HUES6 (cell line): ENCODE measurements at regions not wholly inside any gene's neighbourhood (a gene's known extent, or its start where the extent isn't known, plus 50 kb on each side); places are given as distances from the start of the nearest gene placed in this dataset.

Source experiments
- H3K27ac ChIP-seq: 2 replicates; pipeline ENCODE4 v1.7.0; 2013; ENCODE audit warnings: low read depth, mild to moderate bottlenecking, low read length, inconsistent platforms
- H3K27me3 ChIP-seq: 2 replicates; pipeline ENCODE4 v1.6.1; 2013; ENCODE audit warnings: low read length; ENCODE audit not compliant: control insufficient read depth, insufficient read depth
- H3K36me3 ChIP-seq: 2 replicates; pipeline ENCODE4 v1.6.1; 2013; ENCODE audit warnings: low read length; ENCODE audit not compliant: control insufficient read depth, insufficient read depth
- H3K4me1 ChIP-seq: 2 replicates; pipeline ENCODE4 v1.6.1; 2013; ENCODE audit warnings: low read length; ENCODE audit not compliant: control insufficient read depth, insufficient read depth
- H3K4me3 ChIP-seq: 2 replicates; pipeline ENCODE4 v1.5.1; 2013; ENCODE audit warnings: low read depth, low read length
- H3K9ac ChIP-seq: one replicate; pipeline ENCODE4 v1.6.1; 2013; ENCODE audit warnings: mild to moderate bottlenecking, low read length
- H3K9me3 ChIP-seq: 2 replicates; pipeline ENCODE4 v1.6.1; 2013; ENCODE audit warnings: low read depth, low read length; ENCODE audit not compliant: control insufficient read depth, insufficient read depth

- Histone ChIP-seq H3K27ac (no peak overlapping the region), H3K9me3 (peaks cover 4% of the 10 kb centered on the region; the same call in 1 of the 2 replicates), H3K9ac (no peak overlapping the region), H3K4me3 (no peak overlapping the region), H3K27me3 (no peaks in the 10 kb centered on the region), H3K4me1 (no peaks in the 10 kb centered on the region), H3K36me3 (no peaks in the 10 kb centered on the region)
These were observed 869.0 kb downstream of the SH3BGRL start for GRCh38 chrX:82070948-82071347.

- Histone ChIP-seq H3K9ac (no peak overlapping the region), H3K27me3 (no peaks in the 10 kb centered on the region), H3K9me3 (peaks cover 32% of the 10 kb centered on the region), H3K4me3 (no peak overlapping the region), H3K27ac (no peak overlapping the region), H3K36me3 (no peaks in the 10 kb centered on the region), H3K4me1 (no peaks in the 10 kb centered on the region)
These were observed 879.1 kb downstream of the SH3BGRL start for GRCh38 chrX:82081027-82081426.

- no peak overlapping the region for H3K27ac ChIP-seq
- H3K9ac ChIP-seq: no peak overlapping the region
- no peaks in the 10 kb centered on the region for H3K27me3 ChIP-seq
- H3K4me1 ChIP-seq: no peaks in the 10 kb centered on the region
- peaks cover 33% of the 10 kb centered on the region for H3K9me3 ChIP-seq
- no peaks in the 10 kb centered on the region for H3K36me3 ChIP-seq
- no peak overlapping the region for H3K4me3 ChIP-seq
These were observed 885.8 kb downstream of the SH3BGRL start for GRCh38 chrX:82087699-82088098.

- H3K9ac ChIP-seq: no peak overlapping the region
- H3K9me3 ChIP-seq: peaks cover 4% of the 10 kb centered on the region; the same call in 1 of the 2 replicates
- no peak overlapping the region for H3K27ac ChIP-seq
- H3K27me3 ChIP-seq: no peaks in the 10 kb centered on the region
- H3K36me3 ChIP-seq: no peaks in the 10 kb centered on the region
- no peak overlapping the region for H3K4me3 ChIP-seq
- H3K4me1 ChIP-seq: no peaks in the 10 kb centered on the region
These were observed 890.4 kb downstream of the SH3BGRL start for GRCh38 chrX:82092307-82092706.

GRCh38 chrX:82125103-82125502 lies 923.2 kb downstream of the SH3BGRL start:
- no peaks in the 10 kb centered on the region; the same call in 1 of the 2 replicates for H3K9me3 ChIP-seq
- no peak overlapping the region for H3K4me3 ChIP-seq
- H3K27me3 ChIP-seq: no peaks in the 10 kb centered on the region
- H3K36me3 ChIP-seq: no peaks in the 10 kb centered on the region
- no peak overlapping the region for H3K9ac ChIP-seq
- no peak overlapping the region for H3K27ac ChIP-seq
- H3K4me1 ChIP-seq: no peaks in the 10 kb centered on the region

- Histone ChIP-seq H3K9ac (no peak overlapping the region), H3K4me1 (no peaks in the 10 kb centered on the region), H3K9me3 (peaks cover 10% of the 10 kb centered on the region; the same call in 1 of the 2 replicates), H3K36me3 (no peaks in the 10 kb centered on the region), H3K4me3 (no peak overlapping the region), H3K27me3 (no peaks in the 10 kb centered on the region), H3K27ac (no peak overlapping the region)
These were observed 925.6 kb downstream of the SH3BGRL start for GRCh38 chrX:82127228-82128123.

GRCh38 chrX:82134378-82134777 lies 932.5 kb downstream of the SH3BGRL start:
- H3K27me3 ChIP-seq: no peaks in the 10 kb centered on the region
- H3K9ac ChIP-seq: no peak overlapping the region
- H3K4me3 ChIP-seq: no peak overlapping the region

GRCh38 chrX:82141942-82142341 lies 940.0 kb downstream of the SH3BGRL start:
- Histone ChIP-seq H3K27ac (no peak overlapping the region), H3K36me3 (no peaks in the 10 kb centered on the region), H3K4me1 (no peaks in the 10 kb centered on the region), H3K9ac (no peak overlapping the region), H3K27me3 (no peaks in the 10 kb centered on the region), H3K4me3 (no peak overlapping the region), H3K9me3 (peaks cover 17% of the 10 kb centered on the region; the same call in 1 of the 2 replicates)

More at GRCh38 chrX:82134378-82134777, 932.5 kb downstream of the SH3BGRL start:
- H3K9me3 ChIP-seq: peaks cover 36% of the 10 kb centered on the region
- H3K4me1 ChIP-seq: no peaks in the 10 kb centered on the region
- no peaks in the 10 kb centered on the region for H3K36me3 ChIP-seq
- no peak overlapping the region for H3K27ac ChIP-seq

GRCh38 chrX:82161195-82161594 lies 959.3 kb downstream of the SH3BGRL start:
- no peak overlapping the region for H3K4me3 ChIP-seq
- H3K27ac ChIP-seq: no peak overlapping the region
- H3K9me3 ChIP-seq: peaks cover 37% of the 10 kb centered on the region; the same call in 1 of the 2 replicates
- no peaks in the 10 kb centered on the region; the same call in 1 of the 2 replicates for H3K27me3 ChIP-seq
- no peaks in the 10 kb centered on the region for H3K36me3 ChIP-seq
- no peak overlapping the region for H3K9ac ChIP-seq
- no peaks in the 10 kb centered on the region for H3K4me1 ChIP-seq

GRCh38 chrX:82163701-82164100 lies 961.8 kb downstream of the SH3BGRL start:
- H3K4me1 ChIP-seq: no peaks in the 10 kb centered on the region
- H3K36me3 ChIP-seq: no peaks in the 10 kb centered on the region
- peaks cover 49% of the 10 kb centered on the region for H3K9me3 ChIP-seq
- H3K27me3 ChIP-seq: no peaks in the 10 kb centered on the region; the same call in 1 of the 2 replicates
- no peak overlapping the region for H3K9ac ChIP-seq
- H3K27ac ChIP-seq: no peak overlapping the region
- no peak overlapping the region for H3K4me3 ChIP-seq

GRCh38 chrX:82196866-82197265 lies 995.0 kb downstream of the SH3BGRL start:
- Histone ChIP-seq H3K9me3 (peaks cover 12% of the 10 kb centered on the region; the same call in 1 of the 2 replicates), H3K27me3 (no peaks in the 10 kb centered on the region), H3K36me3 (no peaks in the 10 kb centered on the region), H3K27ac (no peak overlapping the region), H3K4me1 (no peaks in the 10 kb centered on the region), H3K4me3 (no peak overlapping the region), H3K9ac (no peak overlapping the region)
